ENCODE measurements at regions not wholly inside any gene's neighbourhood (a gene's known extent, or its start where the extent isn't known, plus 50 kb on each side); places are given as distances from the start of the nearest gene placed in this dataset.
"Not testable (repeated sequence)": the region's sequence is repeated elsewhere in the genome, so short reads cannot be mapped to it uniquely, and the experiment has no call there.

DNA sequence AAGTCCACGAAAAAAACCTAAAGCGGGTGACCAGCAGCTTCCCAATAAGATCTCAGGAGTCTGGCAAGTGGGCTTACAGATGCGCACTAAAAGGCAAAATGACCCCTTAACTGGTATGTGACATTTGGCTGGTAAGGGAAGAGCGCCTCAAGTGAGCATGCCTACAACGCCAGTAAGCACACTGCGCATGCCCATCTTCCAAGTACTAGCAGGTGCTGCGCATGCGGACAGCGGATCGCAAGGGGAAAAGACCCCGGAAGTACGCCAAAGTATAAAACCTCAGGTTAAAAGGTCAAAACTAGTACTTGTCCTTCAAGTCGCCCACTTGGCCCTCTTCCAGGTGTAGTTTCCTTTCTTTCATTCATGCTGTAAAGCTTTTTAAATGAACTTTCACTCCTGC is 518.5 kb upstream of the MDGA2 start:
- intact Hi-C loops (cut with micrococcal nuclease) = no loop called here
- Histone ChIP-seq H3K9me3 (ENCODE audit: control extremely low read depth in 1 of 3, control insufficient read depth in 2 of 3, insufficient read depth in 1 of 3, low read length in 2 of 3) (no peaks in the 10 kb centered on the region), H4K20me1 (ENCODE audit: control insufficient read depth, insufficient read depth, low read length, poor library complexity, severe bottlenecking) (no peaks in the 10 kb centered on the region), H3K4me3 (ENCODE audit: control extremely low read depth in 1 of 5, extremely low read depth in 1 of 5, insufficient read depth in 1 of 5, low read depth in 2 of 5, low read length in 4 of 5) (no peak overlapping the region), H3K36me3 (replicated peaks in 1 of 2; ENCODE audit: control extremely low read depth in 1 of 2, control insufficient read depth in 1 of 2, extremely low read depth in 1 of 2, insufficient read depth in 2 of 2, low read length in 1 of 2) (no peaks in the 10 kb centered on the region), H3K27ac (ENCODE audit: low read length in 2 of 2) (no peak overlapping the region), H3K4me1 (ENCODE audit: control insufficient read depth in 2 of 2, insufficient read depth in 2 of 2, low read length in 2 of 2) (no peaks in the 10 kb centered on the region), H3K27me3 (replicated peaks in 1 of 4; ENCODE audit: control extremely low read depth in 1 of 4, control insufficient read depth in 3 of 4, insufficient read depth in 4 of 4, low read length in 3 of 4) (no peaks in the 10 kb centered on the region), H2AFZ (ENCODE audit: insufficient read depth, low read depth, low read length, poor library complexity, severe bottlenecking) (no peak overlapping the region), H3K9ac (ENCODE audit: low read length) (no peak overlapping the region), H3K4me2 (replicated peaks; ENCODE audit: low read depth, low read length, poor library complexity, severe bottlenecking) (no peak overlapping the region), H3K79me2 (ENCODE audit: control insufficient read depth, insufficient read depth, low read length) (no peaks in the 10 kb centered on the region)
- TF ChIP-seq, protein P1, sequence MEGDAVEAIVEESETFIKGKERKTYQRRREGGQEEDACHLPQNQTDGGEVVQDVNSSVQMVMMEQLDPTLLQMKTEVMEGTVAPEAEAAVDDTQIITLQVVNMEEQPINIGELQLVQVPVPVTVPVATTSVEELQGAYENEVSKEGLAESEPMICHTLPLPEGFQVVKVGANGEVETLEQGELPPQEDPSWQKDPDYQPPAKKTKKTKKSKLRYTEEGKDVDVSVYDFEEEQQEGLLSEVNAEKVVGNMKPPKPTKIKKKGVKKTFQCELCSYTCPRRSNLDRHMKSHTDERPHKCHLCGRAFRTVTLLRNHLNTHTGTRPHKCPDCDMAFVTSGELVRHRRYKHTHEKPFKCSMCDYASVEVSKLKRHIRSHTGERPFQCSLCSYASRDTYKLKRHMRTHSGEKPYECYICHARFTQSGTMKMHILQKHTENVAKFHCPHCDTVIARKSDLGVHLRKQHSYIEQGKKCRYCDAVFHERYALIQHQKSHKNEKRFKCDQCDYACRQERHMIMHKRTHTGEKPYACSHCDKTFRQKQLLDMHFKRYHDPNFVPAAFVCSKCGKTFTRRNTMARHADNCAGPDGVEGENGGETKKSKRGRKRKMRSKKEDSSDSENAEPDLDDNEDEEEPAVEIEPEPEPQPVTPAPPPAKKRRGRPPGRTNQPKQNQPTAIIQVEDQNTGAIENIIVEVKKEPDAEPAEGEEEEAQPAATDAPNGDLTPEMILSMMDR (IDR thresholded peaks at IDR 0.05) = no peak
- no peak for TF ChIP-seq EZH2 (IDR thresholded peaks at IDR 0.05; ENCODE audit: borderline replicate concordance, insufficient read depth, low read depth, low read length, poor library complexity, severe bottlenecking)
- H3K4me1 Mint-ChIP-seq = no peaks in the 10 kb centered on the region
- ChIA-PET CTCF (no interaction called here), POLR2A (no interaction called here)
- WGBS (ENCODE audit: insufficient coverage) = 92% methylated on average over 12 of the region's 13 CpGs
- H3K27me3 Mint-ChIP-seq = no peaks in the 10 kb centered on the region
- H3K9me3 Mint-ChIP-seq (ENCODE audit: insufficient read depth) = no peaks in the 10 kb centered on the region
- H3K4me3 Mint-ChIP-seq = no peak overlapping the region
- no peak overlapping the region for H3K27ac Mint-ChIP-seq
- DNase-seq (no peak), ATAC-seq (ENCODE audit: low read depth) (no peak)

DNA sequence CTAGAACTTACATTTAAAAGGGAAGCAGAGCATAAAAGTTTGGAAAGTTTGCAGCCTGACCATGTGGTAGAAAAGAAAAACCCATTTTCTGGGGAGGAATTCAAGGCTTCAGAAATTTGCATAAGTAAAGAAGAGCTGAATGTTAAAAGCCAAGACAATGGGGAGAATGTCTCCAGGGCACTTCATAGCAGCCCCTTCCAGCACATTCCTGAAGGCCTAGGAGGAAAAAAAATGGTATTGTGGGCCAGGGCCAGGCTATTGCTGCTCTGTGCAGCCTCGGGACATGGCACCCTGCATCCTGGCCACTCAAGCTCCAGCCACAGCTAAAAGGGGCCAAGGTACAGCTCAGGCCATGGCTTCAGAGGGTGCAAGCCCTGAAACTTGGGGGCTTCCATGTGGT is 474.2 kb upstream of the MDGA2 start:
- H4K20me1 ChIP-seq (ENCODE audit: control insufficient read depth, insufficient read depth, low read length, poor library complexity, severe bottlenecking); H3K27me3 Mint-ChIP-seq; H3K27me3 ChIP-seq (replicated peaks in 1 of 4; ENCODE audit: control extremely low read depth in 1 of 4, control insufficient read depth in 3 of 4, insufficient read depth in 4 of 4, low read length in 3 of 4); H3K4me1 ChIP-seq (ENCODE audit: control insufficient read depth in 2 of 2, insufficient read depth in 2 of 2, low read length in 2 of 2); H3K4me3 Mint-ChIP-seq; H3K4me3 ChIP-seq (ENCODE audit: control extremely low read depth in 1 of 5, extremely low read depth in 1 of 5, insufficient read depth in 1 of 5, low read depth in 2 of 5, low read length in 4 of 5); H3K9me3 ChIP-seq (ENCODE audit: control extremely low read depth in 1 of 3, control insufficient read depth in 2 of 3, insufficient read depth in 1 of 3, low read length in 2 of 3); POLR2A ChIA-PET; H3K9ac ChIP-seq (ENCODE audit: low read length); H3K4me2 ChIP-seq (replicated peaks; ENCODE audit: low read depth, low read length, poor library complexity, severe bottlenecking); H3K79me2 ChIP-seq (ENCODE audit: control insufficient read depth, insufficient read depth, low read length); H3K27ac ChIP-seq (ENCODE audit: low read length in 2 of 2); intact Hi-C loops (cut with micrococcal nuclease); H3K36me3 ChIP-seq (replicated peaks in 1 of 2; ENCODE audit: control extremely low read depth in 1 of 2, control insufficient read depth in 1 of 2, extremely low read depth in 1 of 2, insufficient read depth in 2 of 2, low read length in 1 of 2); DNase-seq; CTCF ChIA-PET; H2AFZ ChIP-seq (ENCODE audit: insufficient read depth, low read depth, low read length, poor library complexity, severe bottlenecking); ATAC-seq (ENCODE audit: low read depth); H3K27ac Mint-ChIP-seq; H3K4me1 Mint-ChIP-seq: not testable (repeated sequence)
- peaks cover 10% of the 10 kb centered on the region for H3K9me3 Mint-ChIP-seq (ENCODE audit: insufficient read depth)
- no CpG with 5 or more reads among the region's 1 CpG for WGBS (ENCODE audit: insufficient coverage)
